ENCODE measurements at regions not wholly inside any gene's neighbourhood (a gene's known extent, or its start where the extent isn't known, plus 50 kb on each side); places are given as distances from the start of the nearest gene placed in this dataset.

GRCh38 chr4:22062676-22063075 lies 114.1 kb upstream of the KCNIP4 start:
- Mint-ChIP-seq H3K4me1 (ENCODE audit: unreplicated experiment) (no peaks in the 10 kb centered on the region), H3K27me3 (ENCODE audit: unreplicated experiment) (no peaks in the 10 kb centered on the region), H3K4me3 (ENCODE audit: unreplicated experiment) (no peak overlapping the region), H3K36me3 (ENCODE audit: low read depth, unreplicated experiment) (no peaks in the 10 kb centered on the region), H3K27ac (ENCODE audit: unreplicated experiment) (no peak overlapping the region), H3K9me3 (ENCODE audit: unreplicated experiment) (no peaks in the 10 kb centered on the region)
- no peak for DNase-seq (ENCODE audit: low spot score)
- TF ChIP-seq, protein P1, sequence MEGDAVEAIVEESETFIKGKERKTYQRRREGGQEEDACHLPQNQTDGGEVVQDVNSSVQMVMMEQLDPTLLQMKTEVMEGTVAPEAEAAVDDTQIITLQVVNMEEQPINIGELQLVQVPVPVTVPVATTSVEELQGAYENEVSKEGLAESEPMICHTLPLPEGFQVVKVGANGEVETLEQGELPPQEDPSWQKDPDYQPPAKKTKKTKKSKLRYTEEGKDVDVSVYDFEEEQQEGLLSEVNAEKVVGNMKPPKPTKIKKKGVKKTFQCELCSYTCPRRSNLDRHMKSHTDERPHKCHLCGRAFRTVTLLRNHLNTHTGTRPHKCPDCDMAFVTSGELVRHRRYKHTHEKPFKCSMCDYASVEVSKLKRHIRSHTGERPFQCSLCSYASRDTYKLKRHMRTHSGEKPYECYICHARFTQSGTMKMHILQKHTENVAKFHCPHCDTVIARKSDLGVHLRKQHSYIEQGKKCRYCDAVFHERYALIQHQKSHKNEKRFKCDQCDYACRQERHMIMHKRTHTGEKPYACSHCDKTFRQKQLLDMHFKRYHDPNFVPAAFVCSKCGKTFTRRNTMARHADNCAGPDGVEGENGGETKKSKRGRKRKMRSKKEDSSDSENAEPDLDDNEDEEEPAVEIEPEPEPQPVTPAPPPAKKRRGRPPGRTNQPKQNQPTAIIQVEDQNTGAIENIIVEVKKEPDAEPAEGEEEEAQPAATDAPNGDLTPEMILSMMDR (IDR thresholded peaks at IDR 0.05; ENCODE audit: unreplicated experiment), result no peak

DNA sequence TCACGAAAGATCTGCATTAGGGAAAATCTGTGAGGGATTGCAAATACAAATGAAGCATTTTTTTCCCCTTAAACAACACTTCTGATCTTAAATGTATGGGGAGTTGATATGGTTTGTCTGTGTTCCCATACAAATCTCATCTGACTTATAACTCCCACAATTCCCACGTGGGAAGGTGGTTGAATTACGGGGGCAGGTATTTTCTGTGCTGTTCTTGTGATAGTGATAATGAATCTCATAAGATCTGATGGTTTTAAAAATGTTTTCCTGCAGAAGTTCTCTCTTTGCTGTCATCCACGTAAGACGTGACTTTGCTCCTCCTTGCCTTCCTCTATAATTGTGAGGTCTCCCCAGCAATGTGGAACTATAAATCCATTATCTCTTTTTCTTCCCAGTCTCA lies 107.4 kb upstream of the KCNIP4 start:
- Mint-ChIP-seq H3K27ac (ENCODE audit: unreplicated experiment) (no peak overlapping the region), H3K9me3 (ENCODE audit: unreplicated experiment) (no peaks in the 10 kb centered on the region), H3K36me3 (ENCODE audit: low read depth, unreplicated experiment) (no peaks in the 10 kb centered on the region), H3K27me3 (ENCODE audit: unreplicated experiment) (peaks cover 2% of the 10 kb centered on the region), H3K4me3 (ENCODE audit: unreplicated experiment) (no peak overlapping the region), H3K4me1 (ENCODE audit: unreplicated experiment) (no peaks in the 10 kb centered on the region)
- TF ChIP-seq, protein P1 (IDR thresholded peaks at IDR 0.05; ENCODE audit: unreplicated experiment), result no peak
- no peak for DNase-seq (ENCODE audit: low spot score)

DNA sequence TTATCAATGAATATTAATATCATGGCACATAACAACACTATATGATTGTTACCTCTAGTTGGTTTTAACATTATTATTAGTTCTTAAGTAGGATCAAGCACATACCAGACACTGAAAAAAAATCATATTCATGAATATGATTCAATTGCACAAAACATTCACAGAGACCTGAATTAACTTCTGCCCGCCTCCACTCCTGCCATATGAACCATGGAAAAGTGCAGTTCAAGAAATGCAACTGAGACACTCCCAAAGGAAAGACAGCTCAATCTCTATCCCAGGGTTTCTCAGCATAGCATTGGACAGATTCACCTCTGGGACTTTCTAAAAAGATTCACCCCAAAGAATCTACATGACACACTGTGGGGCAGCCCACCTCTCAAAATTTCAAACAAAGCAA lies 103.5 kb upstream of the KCNIP4 start:
- TF ChIP-seq, protein P1 (IDR thresholded peaks at IDR 0.05; ENCODE audit: unreplicated experiment), result no peak
- Mint-ChIP-seq H3K4me3 (ENCODE audit: unreplicated experiment) (no peak overlapping the region), H3K27me3 (ENCODE audit: unreplicated experiment) (peaks cover 2% of the 10 kb centered on the region), H3K27ac (ENCODE audit: unreplicated experiment) (no peak overlapping the region), H3K4me1 (ENCODE audit: unreplicated experiment) (no peaks in the 10 kb centered on the region), H3K36me3 (ENCODE audit: low read depth, unreplicated experiment) (no peaks in the 10 kb centered on the region), H3K9me3 (ENCODE audit: unreplicated experiment) (no peaks in the 10 kb centered on the region)
- no peak for DNase-seq (ENCODE audit: low spot score)

DNA sequence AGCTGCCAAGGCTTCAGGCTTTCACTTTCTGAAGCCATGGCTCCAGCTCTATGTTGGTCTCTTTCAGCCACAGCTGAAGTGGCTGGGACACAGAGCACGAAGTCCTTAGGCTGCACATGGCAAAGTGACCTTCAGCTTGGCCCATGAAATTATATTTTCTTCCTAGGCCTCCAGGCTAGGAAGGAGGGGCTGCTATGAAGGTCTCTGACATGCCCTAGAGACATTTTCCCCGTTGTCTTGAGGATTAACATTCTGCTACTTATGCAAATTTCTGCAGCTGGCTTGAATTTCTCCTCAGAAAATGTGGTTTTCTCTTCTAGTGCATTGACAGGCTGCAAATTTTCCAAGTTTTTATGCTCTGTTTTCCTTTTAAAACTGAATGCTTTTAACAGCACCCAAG lies 99.8 kb upstream of the KCNIP4 start:
- Mint-ChIP-seq H3K36me3 (ENCODE audit: low read depth, unreplicated experiment) (no peaks in the 10 kb centered on the region), H3K4me1 (ENCODE audit: unreplicated experiment) (no peaks in the 10 kb centered on the region), H3K27ac (ENCODE audit: unreplicated experiment) (no peak overlapping the region), H3K4me3 (ENCODE audit: unreplicated experiment) (no peak overlapping the region), H3K9me3 (ENCODE audit: unreplicated experiment) (no peaks in the 10 kb centered on the region), H3K27me3 (ENCODE audit: unreplicated experiment) (no peaks in the 10 kb centered on the region)
- no peak for DNase-seq (ENCODE audit: low spot score)
- TF ChIP-seq, protein P1 (IDR thresholded peaks at IDR 0.05; ENCODE audit: unreplicated experiment), result no peak

- no peaks in the 10 kb centered on the region for H3K4me1 Mint-ChIP-seq (ENCODE audit: unreplicated experiment)
- no peak for DNase-seq (ENCODE audit: low spot score)
- no peaks in the 10 kb centered on the region for H3K36me3 Mint-ChIP-seq (ENCODE audit: low read depth, unreplicated experiment)
- H3K9me3 Mint-ChIP-seq (ENCODE audit: unreplicated experiment), result no peaks in the 10 kb centered on the region
- H3K27ac Mint-ChIP-seq (ENCODE audit: unreplicated experiment), result no peak overlapping the region
- no peaks in the 10 kb centered on the region for H3K27me3 Mint-ChIP-seq (ENCODE audit: unreplicated experiment)
- H3K4me3 Mint-ChIP-seq (ENCODE audit: unreplicated experiment), result no peak overlapping the region
- TF ChIP-seq, protein P1 (IDR thresholded peaks at IDR 0.05; ENCODE audit: unreplicated experiment), result no peak
Observed at GRCh38 chr4:22047793-22048192, 99.2 kb upstream of the KCNIP4 start.

Measured in endothelial cell (in vitro differentiated cells).